Calu3 (cell line): ENCODE measurements at regions not wholly inside any gene's neighbourhood (a gene's known extent, or its start where the extent isn't known, plus 50 kb on each side); places are given as distances from the start of the nearest gene placed in this dataset.

Experiments
- BruUV-seq: library from RNA; stranded (reverse); fragments of 400-500 nt; replicated peaks from 2 replicates; lab custom pipeline; 2021; lab: Mats Ljungman, UMichigan
- CTCF ChIA-PET: fragments of 300-600 bp; sonication (Branson Sonifier 250); formaldehyde crosslinking; loops from one replicate; lab custom pipeline; 2022; ENCODE audit warnings: antibody characterized with exemption; lab: Charles Lee
- DNase-seq: peaks from one replicate; pipeline ENCODE4 v3.0.0; 2022
- H3K27ac Mint-ChIP-seq: one replicate; pipeline ENCODE4 v1.8.0; 2022; ENCODE audit warnings: mixed read lengths; ENCODE audit not compliant: unreplicated experiment
- H3K27me3 Mint-ChIP-seq: one replicate; pipeline ENCODE4 v1.8.0; 2022; ENCODE audit warnings: mixed read lengths; ENCODE audit not compliant: unreplicated experiment
- H3K36me3 Mint-ChIP-seq: one replicate; pipeline ENCODE4 v1.8.0; 2022; ENCODE audit warnings: mild to moderate bottlenecking, moderate library complexity, mixed read lengths; ENCODE audit not compliant: insufficient read depth, unreplicated experiment
- H3K4me1 Mint-ChIP-seq: one replicate; pipeline ENCODE4 v1.8.0; 2022; ENCODE audit warnings: mild to moderate bottlenecking, low read depth, mixed read lengths; ENCODE audit not compliant: unreplicated experiment
- H3K4me3 Mint-ChIP-seq: one replicate; pipeline ENCODE4 v1.8.0; 2022; ENCODE audit warnings: mild to moderate bottlenecking, low read depth, moderate library complexity, mixed read lengths; ENCODE audit not compliant: unreplicated experiment
- H3K9me3 Mint-ChIP-seq: one replicate; pipeline ENCODE4 v1.8.0; 2022; ENCODE audit warnings: low read depth, mixed read lengths; ENCODE audit not compliant: unreplicated experiment
- intact Hi-C: fragments of 100-400 bp; cut with micrococcal nuclease; formaldehyde crosslinking; loops from one replicate; pipeline ENCODE4 v1.10.0; 2022; ENCODE audit not compliant: unreplicated experiment
- TF ChIP-seq, protein P1 (sequence below): fragments of 200-600 bp; IDR thresholded peaks from one replicate; pipeline ENCODE4 v1.8.0; 2022; ENCODE audit warnings: antibody characterized with exemption; ENCODE audit not compliant: unreplicated experiment

DNA sequence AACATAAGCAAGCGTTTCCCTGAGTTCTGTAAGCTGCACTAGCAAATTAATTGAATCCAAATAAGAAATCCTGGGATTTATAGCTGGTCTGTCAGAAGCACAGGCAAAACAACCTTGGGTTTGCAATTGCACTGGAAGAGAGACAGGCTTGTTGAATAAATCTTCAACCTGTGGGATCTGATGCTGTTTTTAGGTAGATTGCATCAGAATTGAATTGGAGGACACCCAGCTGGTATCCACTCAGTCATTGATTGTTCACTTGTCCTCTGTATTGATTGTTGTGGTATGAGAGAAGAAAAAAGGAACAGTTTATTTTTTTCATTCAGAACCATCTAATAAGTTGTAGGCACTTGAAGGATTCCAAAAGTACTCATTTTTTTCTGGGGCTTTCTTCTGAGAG lies 497.4 kb downstream of the SIPA1L2 start:
- intact Hi-C loops, result no loop called here
- no peaks in the 10 kb centered on the region for H3K27me3 Mint-ChIP-seq
- no peak for DNase-seq
- no peak overlapping the region for H3K4me3 Mint-ChIP-seq
- TF ChIP-seq, protein P1, sequence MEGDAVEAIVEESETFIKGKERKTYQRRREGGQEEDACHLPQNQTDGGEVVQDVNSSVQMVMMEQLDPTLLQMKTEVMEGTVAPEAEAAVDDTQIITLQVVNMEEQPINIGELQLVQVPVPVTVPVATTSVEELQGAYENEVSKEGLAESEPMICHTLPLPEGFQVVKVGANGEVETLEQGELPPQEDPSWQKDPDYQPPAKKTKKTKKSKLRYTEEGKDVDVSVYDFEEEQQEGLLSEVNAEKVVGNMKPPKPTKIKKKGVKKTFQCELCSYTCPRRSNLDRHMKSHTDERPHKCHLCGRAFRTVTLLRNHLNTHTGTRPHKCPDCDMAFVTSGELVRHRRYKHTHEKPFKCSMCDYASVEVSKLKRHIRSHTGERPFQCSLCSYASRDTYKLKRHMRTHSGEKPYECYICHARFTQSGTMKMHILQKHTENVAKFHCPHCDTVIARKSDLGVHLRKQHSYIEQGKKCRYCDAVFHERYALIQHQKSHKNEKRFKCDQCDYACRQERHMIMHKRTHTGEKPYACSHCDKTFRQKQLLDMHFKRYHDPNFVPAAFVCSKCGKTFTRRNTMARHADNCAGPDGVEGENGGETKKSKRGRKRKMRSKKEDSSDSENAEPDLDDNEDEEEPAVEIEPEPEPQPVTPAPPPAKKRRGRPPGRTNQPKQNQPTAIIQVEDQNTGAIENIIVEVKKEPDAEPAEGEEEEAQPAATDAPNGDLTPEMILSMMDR, result no peak
- CTCF ChIA-PET, result no interaction called here
- BruUV-seq, result no TSS peak
- peaks cover 7% of the 10 kb centered on the region for H3K9me3 Mint-ChIP-seq
- H3K4me1 Mint-ChIP-seq, result no peaks in the 10 kb centered on the region
- H3K36me3 Mint-ChIP-seq, result no peaks in the 10 kb centered on the region
- H3K27ac Mint-ChIP-seq, result no peak overlapping the region

DNA sequence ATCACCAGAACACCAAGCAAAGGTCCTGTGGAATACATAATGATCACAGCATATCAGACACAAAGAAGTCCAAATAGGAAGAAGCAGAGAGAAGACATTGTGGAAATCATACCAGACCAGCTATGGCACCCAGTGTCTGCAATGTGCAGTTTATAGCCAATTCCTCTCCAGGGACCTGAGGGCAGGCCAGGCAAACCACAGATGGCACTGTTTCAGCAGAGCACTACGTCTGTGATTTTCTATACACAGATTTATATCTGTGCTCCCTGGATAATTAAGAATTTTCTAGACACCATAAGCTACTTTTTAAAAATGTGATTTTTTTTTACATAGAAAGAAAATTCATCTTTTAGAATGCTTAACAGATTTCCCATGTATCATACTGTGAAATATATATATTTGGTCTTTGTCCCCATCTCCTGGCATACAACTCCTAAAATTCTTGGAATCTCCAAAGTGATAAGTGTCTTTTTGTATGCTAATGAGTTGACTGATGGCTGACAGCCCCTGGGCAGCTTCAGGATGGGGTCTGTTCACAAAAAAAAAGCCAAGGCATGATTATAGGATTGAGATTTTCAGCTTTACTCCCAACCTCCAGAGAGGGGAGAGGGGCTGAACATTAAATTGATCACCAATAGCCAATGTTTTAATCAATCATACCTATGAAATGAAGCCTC lies 498.1 kb downstream of the SIPA1L2 start:
- CTCF ChIA-PET, result interaction anchor here (0.6 kb wide), 1 partner anchor 351 kb away, joined by 4 read pairs; no protein-coding TSS in a partner anchor
- Mint-ChIP-seq H3K4me3 (no peak overlapping the region), H3K36me3 (no peaks in the 10 kb centered on the region), H3K9me3 (peaks cover 7% of the 10 kb centered on the region), H3K27me3 (no peaks in the 10 kb centered on the region), H3K27ac (no peak overlapping the region), H3K4me1 (no peaks in the 10 kb centered on the region)
- TF ChIP-seq, protein P1, result no peak
- intact Hi-C loops, result no loop called here
- BruUV-seq, result no TSS peak
- no peak for DNase-seq

DNA sequence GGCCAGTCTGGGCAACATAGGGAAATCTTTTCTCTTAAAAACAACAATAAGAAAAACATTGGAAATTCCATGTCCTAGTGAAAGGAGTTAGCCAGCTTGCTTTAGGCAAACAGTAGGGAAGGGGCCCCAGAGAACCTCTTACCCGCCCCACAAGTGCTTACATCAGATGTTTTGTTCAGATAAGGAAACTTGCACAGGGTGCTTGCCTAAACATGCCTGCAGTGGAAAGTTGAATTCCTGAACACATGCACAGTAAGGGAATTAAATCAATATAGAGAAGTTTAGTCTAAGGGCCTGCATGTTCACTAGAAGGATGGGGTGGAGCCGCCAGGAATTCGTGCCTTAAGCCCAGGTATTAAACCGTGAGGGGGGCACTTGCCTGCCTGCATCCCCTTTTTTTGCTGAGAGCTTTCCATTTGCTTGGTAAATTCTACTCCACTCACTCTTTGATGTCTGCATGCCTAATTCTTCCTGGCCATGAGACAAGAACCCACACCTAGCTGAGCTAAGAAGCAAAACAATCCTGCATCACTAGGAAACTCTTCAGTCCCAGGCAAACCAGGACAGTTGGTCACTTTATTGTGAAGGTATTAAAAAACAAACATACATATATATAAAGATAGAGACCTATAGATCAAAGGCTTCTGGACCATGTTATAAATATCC lies 499.0 kb downstream of the SIPA1L2 start:
- intact Hi-C loops, result no loop called here
- Mint-ChIP-seq H3K9me3 (peaks cover 9% of the 10 kb centered on the region), H3K4me1 (no peaks in the 10 kb centered on the region), H3K27me3 (no peaks in the 10 kb centered on the region), H3K36me3 (no peaks in the 10 kb centered on the region), H3K4me3 (no peak overlapping the region), H3K27ac (no peak overlapping the region)
- TF ChIP-seq, protein P1, result no peak
- CTCF ChIA-PET, result interaction anchor here (0.6 kb wide), 1 partner anchor 350 kb away, joined by 4 read pairs; no protein-coding TSS in a partner anchor
- BruUV-seq, result no TSS peak
- DNase-seq, result no peak

DNA sequence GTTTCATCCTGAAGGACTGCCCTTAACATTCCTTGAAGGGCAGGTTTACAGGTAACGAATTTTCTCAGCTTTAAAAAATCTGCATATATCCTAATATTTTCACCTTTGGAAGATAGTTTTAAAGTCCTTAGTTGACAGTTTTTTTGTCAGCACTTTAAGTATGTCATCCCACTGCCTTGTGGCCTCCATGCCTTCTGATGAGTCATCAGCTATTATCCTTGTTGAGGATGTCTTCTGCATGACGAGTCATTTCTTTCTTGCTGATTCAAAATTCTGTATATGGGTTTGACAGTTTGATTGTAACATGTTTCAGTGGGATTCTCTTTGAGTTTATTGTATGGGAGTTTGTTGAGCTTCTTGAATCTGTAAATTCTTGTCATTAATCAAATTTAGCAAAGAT lies 500.6 kb downstream of the DISC1 start:
- H3K27me3 Mint-ChIP-seq, result no peaks in the 10 kb centered on the region
- no peak overlapping the region for H3K4me3 Mint-ChIP-seq
- H3K9me3 Mint-ChIP-seq, result peaks cover 14% of the 10 kb centered on the region
- no peaks in the 10 kb centered on the region for H3K36me3 Mint-ChIP-seq
- intact Hi-C loops, result no loop called here
- CTCF ChIA-PET, result no interaction called here
- no peaks in the 10 kb centered on the region for H3K4me1 Mint-ChIP-seq
- no peak overlapping the region for H3K27ac Mint-ChIP-seq
- DNase-seq, result no peak
- no TSS peak for BruUV-seq
- TF ChIP-seq, protein P1, result no peak
